ENCODE measurements at regions not wholly inside any gene's neighbourhood (a gene's known extent, or its start where the extent isn't known, plus 50 kb on each side); places are given as distances from the start of the nearest gene placed in this dataset.
A peak's percentile ranks its signal among the peaks of the same experiment; 100 is the strongest.

- DNase-seq (ENCODE audit: low read depth): no peak
Observed at GRCh38 chr13:76440568-76440967, 445.6 kb downstream of the KCTD12 start.

- no peak for DNase-seq (ENCODE audit: low read depth)
Observed at GRCh38 chr13:76439546-76439945, 446.7 kb downstream of the KCTD12 start.

DNA sequence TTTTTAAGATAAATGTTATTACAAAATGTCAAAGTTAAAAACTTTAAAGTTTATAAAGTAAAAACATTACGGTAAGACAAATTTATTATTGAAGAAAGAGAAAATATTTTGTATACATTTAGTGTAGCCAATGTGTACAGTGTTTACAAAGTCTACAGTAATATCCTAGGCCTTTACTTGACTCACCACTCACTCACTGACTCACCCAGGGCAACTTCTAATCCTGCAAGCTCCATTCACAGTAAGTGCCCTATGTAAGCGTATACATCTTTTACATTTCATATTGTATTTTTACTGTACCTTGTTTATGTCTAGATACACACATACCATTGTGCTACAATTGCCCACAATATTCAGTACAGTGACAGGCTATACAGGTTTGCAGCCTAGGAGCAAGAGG, 448.2 kb downstream of the KCTD12 start:
- no peak for DNase-seq (ENCODE audit: low read depth)

- DNase-seq (ENCODE audit: low read depth): peak; percentile 88
Observed at GRCh38 chr13:76425935-76426334, 460.3 kb downstream of the KCTD12 start.

GRCh38 chr13:76421011-76421410, 465.2 kb downstream of the KCTD12 start:
- no peak for DNase-seq (ENCODE audit: low read depth)

DNA sequence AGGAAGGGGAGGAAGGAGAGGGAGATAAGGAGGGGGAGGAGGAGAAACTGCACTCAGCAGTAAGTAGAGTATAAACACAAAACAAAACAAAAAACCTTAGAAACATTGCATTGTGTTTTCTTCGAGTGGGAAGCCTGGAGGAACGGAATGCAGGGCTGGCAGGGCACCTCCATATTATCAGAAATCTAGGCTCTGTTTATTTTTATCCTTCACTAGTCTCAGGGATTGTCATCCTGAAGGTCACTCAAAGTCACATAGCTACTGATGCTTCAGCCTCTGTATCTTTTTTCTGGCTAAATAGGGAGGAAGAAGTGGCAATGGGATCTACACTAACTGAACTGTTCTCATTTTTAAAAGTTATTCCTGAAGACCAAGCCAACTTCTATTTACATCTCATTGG, 467.8 kb downstream of the KCTD12 start:
- DNase-seq (ENCODE audit: low read depth): no peak

DNA sequence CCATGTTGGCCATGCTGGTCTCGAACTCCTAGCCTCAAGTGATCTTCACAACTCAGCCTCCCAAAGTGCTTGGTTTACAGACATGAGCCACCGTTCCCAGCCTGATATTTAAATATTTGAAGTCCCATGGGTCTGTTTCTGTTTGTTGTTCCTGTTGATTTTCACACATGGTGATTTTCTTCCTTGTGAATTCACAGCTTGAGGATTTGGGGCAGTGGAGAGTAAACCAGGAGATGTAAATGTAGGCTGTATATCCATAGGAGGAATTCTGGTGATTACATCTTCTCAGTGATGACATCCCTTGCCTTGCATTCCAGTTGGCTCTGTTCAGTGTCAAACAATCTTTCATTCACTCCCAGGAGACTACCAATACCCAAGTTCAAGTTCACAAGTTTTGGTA, 471.9 kb downstream of the KCTD12 start:
- DNase-seq (ENCODE audit: low read depth): no peak

GRCh38 chr13:76406243-76406642, 480.0 kb downstream of the KCTD12 start:
- DNase-seq (ENCODE audit: low read depth): no peak

GRCh38 chr13:76398425-76398824, 487.8 kb downstream of the KCTD12 start:
- DNase-seq (ENCODE audit: low read depth): peak; percentile 71

DNA sequence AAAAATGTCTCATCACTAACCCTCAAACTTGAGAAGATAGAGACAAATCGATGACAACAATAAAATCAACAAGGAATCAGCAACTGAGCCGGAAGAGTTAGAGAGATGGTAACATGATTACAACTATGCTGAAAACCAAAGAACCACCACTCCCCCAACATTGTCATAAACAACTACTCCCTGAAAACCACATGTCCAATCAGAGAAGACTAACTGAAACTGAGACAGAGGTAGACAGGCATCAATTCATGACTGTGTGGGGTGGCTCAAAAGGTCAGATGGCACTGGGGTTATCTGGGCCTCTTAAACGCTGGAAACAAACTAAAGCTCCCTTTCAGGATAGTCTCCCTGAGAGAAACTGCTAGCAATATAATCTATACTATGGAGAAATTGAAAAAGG, 488.8 kb downstream of the KCTD12 start:
- DNase-seq (ENCODE audit: low read depth): no peak

- no peak for DNase-seq (ENCODE audit: low read depth)
Observed at GRCh38 chr13:76389321-76389720, 496.9 kb downstream of the KCTD12 start.

DNA sequence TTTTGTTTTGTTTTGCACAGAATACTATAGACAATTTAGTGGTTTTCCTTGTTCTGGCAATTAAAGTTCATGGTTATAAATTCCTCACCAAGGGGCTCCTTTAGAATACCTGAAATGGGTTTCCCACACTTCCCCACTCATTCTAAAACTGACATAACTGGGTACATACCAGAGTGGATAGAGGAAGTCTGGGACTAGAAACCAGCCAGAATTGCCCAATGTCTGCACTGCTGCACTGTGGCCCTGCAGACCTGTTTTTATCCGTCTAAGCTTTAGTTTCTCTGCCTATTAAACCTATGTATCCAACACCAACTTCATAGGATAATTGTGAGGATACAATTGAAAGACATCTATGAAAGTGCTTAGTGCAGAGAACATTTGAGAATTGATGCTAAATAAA, 498.6 kb downstream of the KCTD12 start:
- no peak for DNase-seq (ENCODE audit: low read depth)

DNA sequence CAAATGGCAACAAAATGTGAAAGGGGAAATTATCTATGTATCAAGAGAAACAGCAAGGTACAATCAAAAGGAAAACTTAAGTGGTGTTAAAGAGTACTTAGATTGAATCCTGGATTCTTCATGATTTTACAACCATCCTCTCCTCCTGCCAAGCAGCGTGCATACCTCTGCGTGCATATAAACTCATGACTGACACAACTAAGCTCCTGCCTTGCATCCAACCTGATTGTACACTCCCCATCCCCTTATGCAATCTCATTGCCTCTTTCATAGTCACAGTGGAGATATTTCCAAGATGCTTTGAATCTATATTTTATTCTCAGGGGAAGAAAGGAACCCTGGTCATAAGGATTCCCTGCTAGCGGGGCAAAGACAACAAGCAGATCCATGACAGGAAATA, 499.9 kb downstream of the KCTD12 start:
- DNase-seq (ENCODE audit: low read depth): no peak

- peak; percentile 13 for DNase-seq (ENCODE audit: low read depth)
Observed at GRCh38 chr13:76385586-76385985, 500.6 kb downstream of the KCTD12 start.

- peak; percentile 94 for DNase-seq (ENCODE audit: low read depth)
Observed at GRCh38 chr13:76383676-76384461, 502.3 kb downstream of the KCTD12 start.

- peak; percentile 3 for DNase-seq (ENCODE audit: low read depth)
Observed at GRCh38 chr13:76380446-76381065, 505.6 kb downstream of the KCTD12 start.

- no peak for DNase-seq (ENCODE audit: low read depth)
Observed at GRCh38 chr13:76379341-76380105, 506.7 kb downstream of the KCTD12 start.

DNA sequence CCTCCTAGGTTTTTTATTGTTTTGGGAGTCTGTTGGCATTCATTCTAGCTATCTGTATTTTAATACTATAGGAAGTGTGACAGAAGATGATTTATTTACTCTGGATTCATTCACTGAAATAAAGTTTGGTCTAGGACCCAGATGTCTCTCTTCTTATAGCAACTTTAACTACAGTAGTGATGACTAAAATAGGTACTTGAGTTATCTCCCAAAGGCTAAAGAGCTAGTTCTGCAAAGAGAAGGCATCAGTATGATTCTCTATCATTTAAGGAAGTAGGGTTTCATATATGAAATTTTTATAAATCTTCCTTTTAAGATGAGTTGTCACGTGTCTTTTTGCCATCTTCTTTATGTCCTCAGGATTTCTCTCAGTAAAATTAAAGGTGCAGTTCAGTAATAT, 507.4 kb downstream of the KCTD12 start:
- no peak for DNase-seq (ENCODE audit: low read depth)

GRCh38 chr13:76363682-76364289, 522.4 kb downstream of the KCTD12 start:
- DNase-seq (ENCODE audit: low read depth): no peak

DNA sequence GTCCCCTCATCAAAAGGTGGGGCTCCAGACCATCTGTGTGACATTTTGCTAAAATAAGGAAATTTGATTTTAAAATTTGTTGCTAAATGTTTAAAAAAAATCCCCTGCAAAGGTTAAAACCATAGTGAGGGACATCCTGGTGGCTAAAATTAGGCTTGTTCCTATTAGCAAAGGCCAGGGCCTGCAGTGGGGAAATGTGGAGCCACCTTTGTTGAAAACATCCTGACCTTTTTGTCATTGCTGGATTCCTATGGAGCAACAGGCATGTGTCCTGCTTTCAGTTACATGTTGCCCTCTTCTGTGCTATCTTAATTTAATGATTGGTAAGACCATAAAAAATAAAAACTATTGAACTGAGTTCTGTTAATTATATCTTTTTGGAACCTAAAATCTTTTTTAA, 524.3 kb downstream of the KCTD12 start:
- DNase-seq (ENCODE audit: low read depth): no peak

DNA sequence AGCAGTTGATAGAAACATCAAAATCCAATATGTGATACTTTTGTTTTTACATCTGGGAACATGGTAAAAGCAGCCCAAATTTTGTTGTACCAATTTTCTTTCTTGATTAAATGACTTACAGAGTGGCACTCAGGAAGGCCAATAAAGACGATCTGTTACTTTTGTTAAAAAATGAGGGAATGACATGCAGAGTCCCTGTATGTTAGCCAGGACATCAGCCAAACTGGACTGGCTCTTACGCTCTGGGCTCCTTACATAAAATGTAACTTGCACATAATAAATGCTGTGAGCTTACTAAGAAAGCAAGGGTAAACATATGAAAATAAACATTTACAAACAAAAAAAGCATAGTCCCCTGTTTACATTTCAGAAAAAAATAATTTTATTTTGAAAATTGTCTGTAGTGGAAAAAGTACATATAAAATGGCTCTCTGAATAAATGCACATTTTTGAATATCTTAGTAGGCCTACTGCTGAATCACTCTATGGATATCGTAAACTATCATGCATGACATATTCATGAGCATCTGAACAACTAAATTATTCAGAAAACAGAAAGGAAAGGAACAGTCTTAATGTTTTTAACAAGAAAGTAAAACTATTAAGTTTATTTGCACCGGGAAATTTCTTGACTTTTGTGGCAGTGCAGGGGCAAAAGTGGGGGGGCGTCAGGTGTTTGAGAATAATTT, 534.5 kb downstream of the KCTD12 start:
- DNase-seq (ENCODE audit: low read depth): no peak

DNA sequence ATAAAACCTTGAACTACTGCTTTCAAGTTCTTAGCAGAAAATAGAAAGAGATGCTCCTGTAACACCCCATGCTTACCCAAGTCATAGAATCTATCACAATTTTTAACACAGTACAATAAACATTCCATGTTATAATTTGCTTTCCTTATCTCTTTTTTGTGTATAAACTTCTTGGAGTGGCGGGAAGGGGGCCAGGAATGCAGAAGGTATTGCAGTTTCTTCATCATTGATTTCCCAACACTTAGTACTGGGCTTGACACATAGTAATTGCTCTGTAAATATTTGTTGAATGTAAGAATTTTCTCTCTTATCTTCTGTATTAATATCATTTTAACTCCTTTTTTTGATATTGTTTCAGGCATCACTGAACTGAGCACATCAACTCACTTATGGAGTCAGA, 535.8 kb downstream of the KCTD12 start:
- no peak for DNase-seq (ENCODE audit: low read depth)
